Epithelial cell of esophagus (primary cell): ENCODE measurements at regions not wholly inside any gene's neighbourhood (a gene's known extent, or its start where the extent isn't known, plus 50 kb on each side); places are given as distances from the start of the nearest gene placed in this dataset.

ENCODE experiments used
- DNase-seq: peaks from one replicate; pipeline ENCODE4 v3.0.0; 2010; ENCODE audit warnings: low read depth
- H3K4me3 ChIP-seq: 2 replicates; pipeline ENCODE4 v1.5.1; 2011; ENCODE audit warnings: mild to moderate bottlenecking, low read length, control low read depth
- TF ChIP-seq, protein P1 (sequence below): IDR thresholded peaks from 2 replicates; pipeline ENCODE4 v1.5.1; 2011; ENCODE audit warnings: low read depth, mild to moderate bottlenecking, low read length, control low read depth, inconsistent platforms; ENCODE audit not compliant: insufficient read depth; ENCODE audit errors: missing control alignments

DNA sequence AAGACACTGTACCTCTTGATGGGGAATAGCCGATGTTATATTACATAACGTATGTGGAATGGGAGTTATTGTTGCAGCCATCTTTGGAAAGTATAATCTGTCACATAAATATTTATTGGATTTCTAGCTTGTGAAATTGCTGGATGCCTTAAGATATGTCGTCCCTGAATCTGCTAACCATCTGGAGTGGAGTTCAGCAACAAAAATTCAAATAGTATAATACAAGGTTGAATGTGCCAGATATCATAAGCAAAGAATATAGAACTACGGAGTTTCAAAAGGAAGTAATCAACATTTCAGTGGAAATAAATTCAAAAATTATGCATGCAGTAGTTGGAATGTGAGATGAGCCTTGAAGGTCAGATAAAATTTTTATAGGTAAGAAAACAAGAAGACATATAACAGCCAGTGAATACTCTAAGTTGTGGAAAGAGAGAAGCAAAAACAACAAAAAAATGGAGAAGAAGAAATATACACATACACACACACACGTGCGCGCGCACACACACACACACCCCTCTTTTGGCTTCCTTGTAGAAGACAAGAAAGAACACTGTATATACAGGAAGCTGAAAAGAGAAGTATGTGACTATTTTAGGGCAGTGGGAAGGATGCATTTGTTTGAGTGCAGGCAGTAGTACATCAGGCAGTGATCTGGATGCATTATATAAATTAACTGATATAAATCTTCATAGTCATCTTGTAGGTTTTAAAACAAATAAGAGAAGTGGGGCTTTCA lies 516.7 kb downstream of the KCNT2 start:
- DNase-seq = no peak
- no peak overlapping the region for H3K4me3 ChIP-seq
- TF ChIP-seq, protein P1, sequence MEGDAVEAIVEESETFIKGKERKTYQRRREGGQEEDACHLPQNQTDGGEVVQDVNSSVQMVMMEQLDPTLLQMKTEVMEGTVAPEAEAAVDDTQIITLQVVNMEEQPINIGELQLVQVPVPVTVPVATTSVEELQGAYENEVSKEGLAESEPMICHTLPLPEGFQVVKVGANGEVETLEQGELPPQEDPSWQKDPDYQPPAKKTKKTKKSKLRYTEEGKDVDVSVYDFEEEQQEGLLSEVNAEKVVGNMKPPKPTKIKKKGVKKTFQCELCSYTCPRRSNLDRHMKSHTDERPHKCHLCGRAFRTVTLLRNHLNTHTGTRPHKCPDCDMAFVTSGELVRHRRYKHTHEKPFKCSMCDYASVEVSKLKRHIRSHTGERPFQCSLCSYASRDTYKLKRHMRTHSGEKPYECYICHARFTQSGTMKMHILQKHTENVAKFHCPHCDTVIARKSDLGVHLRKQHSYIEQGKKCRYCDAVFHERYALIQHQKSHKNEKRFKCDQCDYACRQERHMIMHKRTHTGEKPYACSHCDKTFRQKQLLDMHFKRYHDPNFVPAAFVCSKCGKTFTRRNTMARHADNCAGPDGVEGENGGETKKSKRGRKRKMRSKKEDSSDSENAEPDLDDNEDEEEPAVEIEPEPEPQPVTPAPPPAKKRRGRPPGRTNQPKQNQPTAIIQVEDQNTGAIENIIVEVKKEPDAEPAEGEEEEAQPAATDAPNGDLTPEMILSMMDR = no peak

DNA sequence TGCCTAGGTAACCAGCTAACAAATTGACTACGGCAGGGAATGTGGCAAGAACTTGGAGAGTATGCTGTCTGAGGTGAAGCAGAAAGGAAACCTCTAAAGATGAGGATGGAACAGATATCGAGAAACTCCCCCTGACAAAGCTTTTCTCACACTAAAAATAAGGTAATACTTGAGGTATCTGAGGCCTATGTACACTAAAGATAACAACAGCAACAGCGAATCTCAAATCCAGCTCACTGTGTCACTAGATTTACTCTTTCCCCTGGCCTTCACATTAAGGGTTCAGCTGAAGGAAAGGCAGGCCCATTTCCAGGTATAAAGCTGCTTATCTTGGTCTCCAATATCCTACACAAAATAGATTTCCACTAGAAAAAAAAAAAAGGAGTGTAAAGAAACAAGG lies 518.0 kb downstream of the KCNT2 start:
- DNase-seq = no peak
- H3K4me3 ChIP-seq = no peak overlapping the region
- TF ChIP-seq, protein P1 = no peak

DNA sequence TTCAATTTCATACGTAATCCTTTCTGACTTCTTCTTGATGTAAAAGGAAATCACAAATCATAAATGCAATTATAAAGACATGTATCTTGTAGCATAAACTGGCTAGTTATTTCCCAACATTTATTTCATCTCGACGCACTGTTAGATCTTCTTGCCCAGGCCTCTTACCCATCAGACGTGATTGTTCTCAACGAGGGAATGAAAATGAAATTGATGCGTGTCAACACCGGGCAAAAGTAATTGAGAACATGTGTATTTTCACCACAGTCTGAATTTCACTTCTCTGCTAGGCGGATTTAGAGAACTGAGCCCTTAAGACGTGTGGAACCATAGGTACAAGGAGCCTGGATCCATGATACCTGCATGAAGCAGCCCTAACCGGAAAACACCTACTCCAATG lies 519.7 kb downstream of the KCNT2 start:
- TF ChIP-seq, protein P1 = no peak
- no peak for DNase-seq

DNA sequence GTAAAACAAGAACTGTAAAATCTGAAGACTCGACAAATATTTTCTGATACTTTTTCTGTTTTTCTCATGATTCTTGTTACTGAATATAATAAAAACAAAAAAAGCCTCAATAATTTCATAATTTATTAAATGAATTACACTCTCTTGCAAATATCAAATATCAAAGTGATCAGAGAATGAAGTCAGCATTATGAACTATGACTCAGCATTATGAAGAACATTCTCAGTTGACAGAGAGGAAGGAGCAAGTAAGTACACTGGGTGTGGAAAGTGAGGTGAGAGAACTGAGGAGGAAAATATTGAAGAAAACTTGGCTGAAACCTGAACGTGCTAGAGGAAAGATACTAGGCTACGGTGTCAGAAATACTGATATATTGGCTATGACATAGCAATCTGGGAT lies 529.5 kb downstream of the KCNT2 start:
- peak; percentile 64 for DNase-seq
- H3K4me3 ChIP-seq = no peak overlapping the region
- TF ChIP-seq, protein P1 = no peak

More for the DNA sequence above, 519.7 kb downstream of the KCNT2 start:
- H3K4me3 ChIP-seq = no peak overlapping the region

DNA sequence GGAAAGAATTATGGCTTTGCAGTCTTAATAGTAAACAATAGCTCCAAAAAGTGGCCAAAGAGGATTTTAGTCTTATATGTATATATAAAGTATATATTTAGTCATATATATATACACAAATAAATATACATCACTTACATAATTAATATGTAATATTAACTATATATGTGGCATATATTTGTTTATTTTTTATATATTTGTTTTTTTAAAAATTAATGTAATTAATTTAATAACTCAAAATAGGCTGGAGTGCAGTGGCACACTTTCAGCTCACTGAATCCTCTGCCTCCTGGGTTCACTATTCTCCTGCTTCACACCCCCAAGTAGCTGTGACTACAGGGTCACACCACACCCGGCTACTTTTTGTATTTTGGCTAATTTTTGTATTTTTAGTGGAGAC lies 532.6 kb downstream of the KCNT2 start:
- TF ChIP-seq, protein P1 = no peak
- no peak for DNase-seq
- no peak overlapping the region for H3K4me3 ChIP-seq

DNA sequence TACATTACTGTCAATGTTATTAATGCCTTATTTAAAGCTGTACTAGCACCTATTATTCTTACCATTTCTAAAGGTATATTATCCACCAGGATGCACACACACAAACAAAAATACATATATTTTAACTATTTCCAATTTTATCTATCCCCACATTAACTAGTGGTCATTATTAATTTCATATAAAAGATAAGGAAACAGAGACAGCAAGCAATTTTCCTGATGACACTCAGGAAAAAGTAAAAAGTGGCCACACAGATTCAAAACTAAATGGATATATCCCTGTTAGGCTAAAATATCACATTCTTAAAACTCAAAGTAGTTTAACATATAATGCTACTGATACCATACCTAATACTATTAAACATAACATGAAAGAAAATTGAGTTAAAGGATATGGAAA lies 534.1 kb downstream of the KCNT2 start:
- no peak for DNase-seq
- TF ChIP-seq, protein P1 = no peak
- H3K4me3 ChIP-seq = no peak overlapping the region

DNA sequence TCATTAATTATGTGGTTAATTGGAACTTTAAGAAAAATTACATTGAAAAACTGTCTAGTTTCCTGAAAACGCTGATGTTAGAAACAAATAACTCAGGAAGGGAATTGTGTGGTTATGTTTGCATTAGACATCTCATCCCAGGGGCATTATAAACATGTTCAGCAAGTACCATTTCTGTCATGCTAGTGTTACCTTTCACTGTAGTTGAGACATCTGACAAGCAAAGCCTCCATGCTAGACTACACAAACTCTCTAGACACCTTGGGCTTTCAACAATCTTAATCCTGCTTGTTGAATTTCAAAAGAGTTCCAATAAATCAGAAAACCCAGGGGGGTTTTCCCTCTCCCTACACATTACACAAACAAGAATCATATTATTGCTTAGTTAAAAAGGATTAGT lies 536.8 kb downstream of the KCNT2 start:
- H3K4me3 ChIP-seq = no peak overlapping the region
- TF ChIP-seq, protein P1 = no peak
- DNase-seq = peak; percentile 32
